ENCODE measurements at regions not wholly inside any gene's neighbourhood (a gene's known extent, or its start where the extent isn't known, plus 50 kb on each side); places are given as distances from the start of the nearest gene placed in this dataset.

DNA sequence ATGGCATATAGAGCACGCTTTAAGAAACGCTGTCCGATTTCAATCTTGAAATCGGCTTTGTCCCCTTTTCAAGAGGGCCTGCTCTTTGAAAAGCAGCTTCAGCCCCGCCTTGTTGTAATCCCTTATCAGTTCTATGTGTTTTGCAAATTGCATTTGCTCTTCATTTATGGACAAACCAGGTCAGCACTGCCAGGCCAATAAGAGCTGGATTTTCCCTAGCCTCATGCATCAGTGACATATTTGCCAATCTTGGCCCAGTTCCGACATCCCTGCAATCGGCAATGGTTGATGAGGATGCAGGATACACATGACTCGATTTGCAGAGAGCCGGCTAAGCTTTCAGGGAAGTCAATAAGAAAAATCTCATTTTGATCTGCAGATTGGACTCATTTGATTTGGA is 529.1 kb upstream of the CLINT1 start:
- H3K9me2 ChIP-seq (ENCODE audit: insufficient read depth, low read length): no peaks in the 10 kb centered on the region
- H3K9me3 ChIP-seq (ENCODE audit: low read length): peaks cover 18% of the 10 kb centered on the region
- no TSS peak for BruUV-seq (replicated peaks)
- TF ChIP-seq, protein P1, sequence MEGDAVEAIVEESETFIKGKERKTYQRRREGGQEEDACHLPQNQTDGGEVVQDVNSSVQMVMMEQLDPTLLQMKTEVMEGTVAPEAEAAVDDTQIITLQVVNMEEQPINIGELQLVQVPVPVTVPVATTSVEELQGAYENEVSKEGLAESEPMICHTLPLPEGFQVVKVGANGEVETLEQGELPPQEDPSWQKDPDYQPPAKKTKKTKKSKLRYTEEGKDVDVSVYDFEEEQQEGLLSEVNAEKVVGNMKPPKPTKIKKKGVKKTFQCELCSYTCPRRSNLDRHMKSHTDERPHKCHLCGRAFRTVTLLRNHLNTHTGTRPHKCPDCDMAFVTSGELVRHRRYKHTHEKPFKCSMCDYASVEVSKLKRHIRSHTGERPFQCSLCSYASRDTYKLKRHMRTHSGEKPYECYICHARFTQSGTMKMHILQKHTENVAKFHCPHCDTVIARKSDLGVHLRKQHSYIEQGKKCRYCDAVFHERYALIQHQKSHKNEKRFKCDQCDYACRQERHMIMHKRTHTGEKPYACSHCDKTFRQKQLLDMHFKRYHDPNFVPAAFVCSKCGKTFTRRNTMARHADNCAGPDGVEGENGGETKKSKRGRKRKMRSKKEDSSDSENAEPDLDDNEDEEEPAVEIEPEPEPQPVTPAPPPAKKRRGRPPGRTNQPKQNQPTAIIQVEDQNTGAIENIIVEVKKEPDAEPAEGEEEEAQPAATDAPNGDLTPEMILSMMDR (conservative IDR thresholded peaks at IDR 0.05; ENCODE audit: low read length): no peak
- TF ChIP-seq EZH2phosphoT487 (IDR thresholded peaks at IDR 0.05; ENCODE audit: borderline replicate concordance, low read depth, low read length): no peak
- no peak overlapping the region for H3K4me2 ChIP-seq (ENCODE audit: low read length)
- intact Hi-C loops (cut with micrococcal nuclease; ENCODE audit: unreplicated experiment): no loop called here
- no peaks in the 10 kb centered on the region for H3K79me2 ChIP-seq (ENCODE audit: insufficient read depth, low read depth, low read length)
- ChIA-PET POLR2A (interaction anchor here (0.5 to 1.7 kb wide), 5 partner anchors 9 to 627 kb away, joined by 3 to 5 read pairs (median 3); no protein-coding TSS in a partner anchor), CTCF (ENCODE audit: unreplicated experiment) (no interaction called here)
- peaks cover 11% of the 10 kb centered on the region for H3K4me1 ChIP-seq (ENCODE audit: insufficient read depth, low read length, poor library complexity, severe bottlenecking)
- no peaks in the 10 kb centered on the region; the same call in 1 of the 2 replicates for H3K36me3 ChIP-seq (ENCODE audit: insufficient read depth, low read length)
- no peak for DNase-seq (ENCODE audit: low spot score)
- no peaks in the 10 kb centered on the region for H4K20me1 ChIP-seq (ENCODE audit: insufficient read depth, low read length)
- H3K27ac ChIP-seq (ENCODE audit: low read depth, low read length, poor library complexity, severe bottlenecking): no peak overlapping the region
- H2AFZ ChIP-seq (ENCODE audit: low read length): no peak overlapping the region
- H3K4me3 ChIP-seq (ENCODE audit: low read depth, low read length, poor library complexity, severe bottlenecking): no peak overlapping the region

DNA sequence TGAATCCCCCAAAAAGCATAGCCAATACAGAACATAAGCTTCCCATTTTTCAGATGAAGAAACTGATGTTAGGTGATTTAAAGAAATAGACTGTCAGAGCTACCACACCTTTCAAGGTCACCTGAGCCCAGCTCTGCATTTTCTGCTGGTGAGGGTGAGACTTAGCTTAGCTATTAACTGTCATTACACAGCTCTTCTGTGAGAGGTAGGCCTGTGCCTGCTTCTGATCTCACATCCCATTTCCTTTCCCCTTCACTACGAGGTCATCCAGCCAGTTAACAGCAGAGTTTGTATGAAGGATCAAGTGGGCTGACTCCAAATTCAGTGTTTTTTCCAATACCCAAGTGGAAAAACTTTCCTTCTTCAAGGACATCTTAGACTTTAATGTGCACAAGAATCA is 528.6 kb upstream of the CLINT1 start:
- TF ChIP-seq EZH2phosphoT487 (IDR thresholded peaks at IDR 0.05; ENCODE audit: borderline replicate concordance, low read depth, low read length): no peak
- TF ChIP-seq, protein P1 (conservative IDR thresholded peaks at IDR 0.05; ENCODE audit: low read length): no peak
- H4K20me1 ChIP-seq (ENCODE audit: insufficient read depth, low read length): no peaks in the 10 kb centered on the region
- no peak overlapping the region for H3K4me2 ChIP-seq (ENCODE audit: low read length)
- intact Hi-C loops (cut with micrococcal nuclease; ENCODE audit: unreplicated experiment): no loop called here
- no peak for DNase-seq (ENCODE audit: low spot score)
- peaks cover 18% of the 10 kb centered on the region for H3K9me3 ChIP-seq (ENCODE audit: low read length)
- BruUV-seq (replicated peaks): no TSS peak
- no peaks in the 10 kb centered on the region for H3K79me2 ChIP-seq (ENCODE audit: insufficient read depth, low read depth, low read length)
- no peak overlapping the region for H3K4me3 ChIP-seq (ENCODE audit: low read depth, low read length, poor library complexity, severe bottlenecking)
- H3K27ac ChIP-seq (ENCODE audit: low read depth, low read length, poor library complexity, severe bottlenecking): no peak overlapping the region
- ChIA-PET CTCF (ENCODE audit: unreplicated experiment) (no interaction called here), POLR2A (interaction anchor here (0.7 to 1.7 kb wide), 7 partner anchors 9 to 628 kb away, joined by 3 to 5 read pairs (median 3); no protein-coding TSS in a partner anchor)
- H3K36me3 ChIP-seq (ENCODE audit: insufficient read depth, low read length): no peaks in the 10 kb centered on the region; the same call in 1 of the 2 replicates
- H3K9me2 ChIP-seq (ENCODE audit: insufficient read depth, low read length): no peaks in the 10 kb centered on the region
- H2AFZ ChIP-seq (ENCODE audit: low read length): no peak overlapping the region
- H3K4me1 ChIP-seq (ENCODE audit: insufficient read depth, low read length, poor library complexity, severe bottlenecking): peaks cover 11% of the 10 kb centered on the region

DNA sequence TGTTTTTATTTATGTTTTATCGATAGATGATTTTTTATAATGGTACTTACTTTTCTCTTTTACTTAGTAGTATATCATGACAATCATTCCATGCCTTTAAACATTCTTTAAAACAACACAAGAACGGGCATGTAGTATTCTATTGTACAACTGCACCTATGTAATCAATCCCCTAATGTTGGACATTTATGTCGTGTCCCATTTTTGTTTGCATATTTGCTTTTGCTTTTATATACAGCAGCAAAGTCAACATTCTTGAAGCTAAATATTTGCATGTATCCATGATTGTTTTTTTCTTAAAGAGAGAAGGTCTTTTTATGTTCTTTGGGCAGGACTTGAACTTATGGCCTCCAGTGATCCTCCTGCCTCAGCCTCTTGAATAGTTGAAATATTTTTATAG is 527.0 kb upstream of the CLINT1 start:
- H3K27ac ChIP-seq (ENCODE audit: low read depth, low read length, poor library complexity, severe bottlenecking): no peak overlapping the region
- H3K4me2 ChIP-seq (ENCODE audit: low read length): no peak overlapping the region
- no peaks in the 10 kb centered on the region; the same call in 1 of the 2 replicates for H3K36me3 ChIP-seq (ENCODE audit: insufficient read depth, low read length)
- ChIA-PET POLR2A (interaction anchor here (0.6 to 1.5 kb wide), 2 partner anchors 103 to 179 kb away, joined by 3 to 4 read pairs; no protein-coding TSS in a partner anchor), CTCF (ENCODE audit: unreplicated experiment) (no interaction called here)
- no peak for TF ChIP-seq EZH2phosphoT487 (IDR thresholded peaks at IDR 0.05; ENCODE audit: borderline replicate concordance, low read depth, low read length)
- no peak for DNase-seq (ENCODE audit: low spot score)
- peaks cover 18% of the 10 kb centered on the region for H3K9me3 ChIP-seq (ENCODE audit: low read length)
- H3K9me2 ChIP-seq (ENCODE audit: insufficient read depth, low read length): no peaks in the 10 kb centered on the region
- H3K79me2 ChIP-seq (ENCODE audit: insufficient read depth, low read depth, low read length): no peaks in the 10 kb centered on the region
- no peak overlapping the region for H2AFZ ChIP-seq (ENCODE audit: low read length)
- no peaks in the 10 kb centered on the region for H4K20me1 ChIP-seq (ENCODE audit: insufficient read depth, low read length)
- H3K4me3 ChIP-seq (ENCODE audit: low read depth, low read length, poor library complexity, severe bottlenecking): no peak overlapping the region
- BruUV-seq (replicated peaks): no TSS peak
- intact Hi-C loops (cut with micrococcal nuclease; ENCODE audit: unreplicated experiment): no loop called here
- peaks cover 10% of the 10 kb centered on the region for H3K4me1 ChIP-seq (ENCODE audit: insufficient read depth, low read length, poor library complexity, severe bottlenecking)
